HepG2 (cell line): ENCODE measurements at regions not wholly inside any gene's neighbourhood (a gene's known extent, or its start where the extent isn't known, plus 50 kb on each side); places are given as distances from the start of the nearest gene placed in this dataset.

Source experiments
- ATAC-seq: fragments of 200-7000 bp; cut with Tn5 transposase; 3 replicates; pipeline ENCODE4 v1.9.1; 2020; ENCODE audit warnings: mild to moderate bottlenecking, moderate library complexity
- BruUV-seq: library from RNA; stranded (reverse); fragments of 400-500 nt; replicated peaks from 2 replicates; lab custom pipeline; 2021; lab: Mats Ljungman, UMichigan
- CTCF ChIA-PET: fragments of 300-600 bp; formaldehyde crosslinking; extraction: SDS; loops from one replicate; lab custom pipeline; 2021; ENCODE audit warnings: low total read pairs, inconsistent platforms, low intra/inter-chr PET ratio; lab: Yijun Ruan, JAX
- POLR2A ChIA-PET: fragments of 350-600 bp; sonication (Branson Sonifier 250); formaldehyde crosslinking; loops from one replicate; lab custom pipeline; 2020; ENCODE audit warnings: antibody characterized with exemption, inconsistent platforms; lab: Yijun Ruan, JAX
- DNase-seq: peaks from one replicate; pipeline ENCODE4 v3.0.0-alpha.2; 2015; ENCODE audit warnings: low spot score
- FAIRE-seq: peaks from 3 replicates; lab custom pipeline; 2011; peaks lifted over from hg19 to GRCh38; lab: Jason Lieb, UNC
- H2AFZ ChIP-seq: one replicate; pipeline ENCODE4 v1.6.1; 2011; ENCODE audit warnings: low read length, inconsistent platforms
- H3K27ac ChIP-seq: fragments of 300-600 bp; 3 replicates; pipeline ENCODE4 v1.8.0; 2011; ENCODE audit warnings: mixed run types, mild to moderate bottlenecking, mixed read lengths, low read length, inconsistent platforms; ENCODE audit not compliant: insufficient read depth; ENCODE audit errors: extremely low read length
- H3K27me3 ChIP-seq, 2 experiments: fragments of 200-600 bp in 1 of 2; 2 replicates in 1 of 2; 3 replicates in 1 of 2; pipeline versions ENCODE4 v1.6.0 to v1.8.0; 2011; ENCODE audit warnings: low read length in 2 of 2, mild to moderate bottlenecking in 2 of 2, moderate library complexity in 2 of 2, inconsistent platforms in 1 of 2; ENCODE audit not compliant: insufficient read depth in 2 of 2, control insufficient read depth in 1 of 2
- H3K36me3 ChIP-seq, 2 experiments: fragments of 200-600 bp in 1 of 2; replicated peaks in 1 of 2; 2 replicates in 1 of 2; 3 replicates in 1 of 2; pipeline versions ENCODE4 v1.5.1 to v1.8.0; 2011; ENCODE audit warnings: low read length in 2 of 2, inconsistent platforms in 1 of 2; ENCODE audit not compliant: insufficient read depth in 2 of 2, control insufficient read depth in 1 of 2
- H3K4me1 ChIP-seq: 2 replicates; pipeline ENCODE4 v1.5.1; 2012; ENCODE audit warnings: low read length, inconsistent platforms; ENCODE audit not compliant: insufficient read depth
- H3K4me2 ChIP-seq: 2 replicates; pipeline ENCODE4 v1.6.0; 2011; ENCODE audit warnings: low read depth, low read length, inconsistent platforms
- H3K4me3 ChIP-seq, 3 experiments: fragments of 200-600 bp in 1 of 3; sonication (generic), shearing (Covaris generic) in 1 of 3; replicated peaks in 1 of 3; 2 replicates each; pipeline ENCODE4 v1.5.1; 2011 to 2016; ENCODE audit warnings: low read length in 3 of 3, inconsistent platforms in 2 of 3, low read depth in 2 of 3, mild to moderate bottlenecking in 2 of 3, control low read depth in 1 of 3, mixed read lengths in 1 of 3; ENCODE audit not compliant: insufficient read depth in 1 of 3
- H3K79me2 ChIP-seq: one replicate; pipeline ENCODE4 v1.6.1; 2011; ENCODE audit warnings: low read length, inconsistent platforms; ENCODE audit not compliant: insufficient read depth
- H3K9ac ChIP-seq: 2 replicates; pipeline ENCODE4 v1.6.0; 2011; ENCODE audit warnings: mild to moderate bottlenecking, low read depth, low read length, inconsistent platforms; ENCODE audit not compliant: insufficient read depth
- H3K9me3 ChIP-seq: 2 replicates; pipeline ENCODE4 v1.5.1; 2012; ENCODE audit warnings: mild to moderate bottlenecking, low read length
- H4K20me1 ChIP-seq: 2 replicates; pipeline ENCODE4 v1.6.0; 2011; ENCODE audit warnings: inconsistent platforms, mild to moderate bottlenecking, low read length, moderate library complexity; ENCODE audit not compliant: insufficient read depth
- EEA1 ChIP-seq: sonication (generic); formaldehyde crosslinking; IDR thresholded peaks from 2 replicates; pipeline ENCODE4 v1.5.1; 2020; ENCODE audit warnings: mild to moderate bottlenecking, missing genetic modification reagents, borderline replicate concordance
- GLI4 ChIP-seq: sonication (generic); formaldehyde crosslinking; IDR thresholded peaks from 2 replicates; pipeline ENCODE4 v1.5.1; 2020; ENCODE audit warnings: missing genetic modification reagents, mild to moderate bottlenecking, moderate library complexity, borderline replicate concordance
- NCOA1 ChIP-seq: sonication (generic); formaldehyde crosslinking; IDR thresholded peaks from 2 replicates; pipeline ENCODE4 v1.9.0; 2021; ENCODE audit warnings: missing genetic modification reagents
- PHF8 ChIP-seq: sonication (generic); formaldehyde crosslinking; IDR thresholded peaks from 2 replicates; pipeline ENCODE4 v1.5.0; 2020; ENCODE audit warnings: missing genetic modification reagents
- STAT6 ChIP-seq: sonication (generic); formaldehyde crosslinking; IDR thresholded peaks from 2 replicates; pipeline ENCODE4 v1.4.0; 2020; ENCODE audit warnings: missing genetic modification reagents, mild to moderate bottlenecking, borderline replicate concordance
- TSC22D2 ChIP-seq: sonication (generic); formaldehyde crosslinking; IDR thresholded peaks from 2 replicates; pipeline ENCODE4 v1.5.1; 2020; ENCODE audit warnings: missing genetic modification reagents, mild to moderate bottlenecking, borderline replicate concordance
- ZBTB34 ChIP-seq: sonication (generic); formaldehyde crosslinking; IDR thresholded peaks from 2 replicates; pipeline ENCODE4 v1.8.0; 2022; ENCODE audit warnings: mild to moderate bottlenecking, missing genetic modification reagents
- ZMYM4 ChIP-seq: sonication (generic); formaldehyde crosslinking; IDR thresholded peaks from 2 replicates; pipeline ENCODE4 v1.8.1; 2023; ENCODE audit warnings: mild to moderate bottlenecking, missing genetic modification reagents
- ZNF772 ChIP-seq: sonication (generic); formaldehyde crosslinking; IDR thresholded peaks from 2 replicates; pipeline ENCODE4 v1.5.0; 2020; ENCODE audit warnings: mild to moderate bottlenecking, missing genetic modification reagents
- ZNF782 ChIP-seq: sonication (generic); formaldehyde crosslinking; IDR thresholded peaks from 2 replicates; pipeline ENCODE4 v1.4.0; 2020; ENCODE audit warnings: missing genetic modification reagents, mild to moderate bottlenecking, borderline replicate concordance
- ZNF83 ChIP-seq: sonication (generic); formaldehyde crosslinking; IDR thresholded peaks from 2 replicates; pipeline ENCODE4 v1.4.0; 2020; ENCODE audit warnings: missing genetic modification reagents, mild to moderate bottlenecking, borderline replicate concordance
- WGBS: methylation state at CpG from one replicate; pipeline ENCODE4 v1.1.6; 2017; ENCODE audit warnings: low lambda C conversion rate; 5-methylcytosine and 5-hydroxymethylcytosine counted together
- in situ Hi-C: cut with HindIII; loops from 2 replicates; pipeline ENCODE4 v1.10.0; 2017; ENCODE audit warnings: low pct_unique_long_range_greater_than_20kb; ENCODE audit not compliant: extremely low pct_ligation_motif_present
- intact Hi-C: fragments of 100-400 bp; cut with micrococcal nuclease; formaldehyde crosslinking; loops from one replicate; pipeline ENCODE4 v1.10.0; 2022; ENCODE audit not compliant: unreplicated experiment

- Histone ChIP-seq H3K9ac (no peak overlapping the region), H4K20me1 (no peaks in the 10 kb centered on the region), H3K4me3 (no peak overlapping the region), H3K27ac (no peak overlapping the region), H3K4me1 (no peaks in the 10 kb centered on the region), H2AFZ (no peak overlapping the region), H3K4me2 (no peak overlapping the region), H3K27me3 (no peaks in the 10 kb centered on the region), H3K9me3 (no peaks in the 10 kb centered on the region), H3K36me3 (no peaks in the 10 kb centered on the region), H3K79me2 (no peaks in the 10 kb centered on the region)
- WGBS: 5% methylated on average over 6 of the region's 6 CpGs
- in situ Hi-C loops: no loop called here
- FAIRE-seq (no peak), ATAC-seq (no peak), DNase-seq (no peak)
- ChIA-PET CTCF (no interaction called here), POLR2A (no interaction called here)
- no TSS peak for BruUV-seq
- TF ChIP-seq TSC22D2 (CRISPR knock-in tag) (no peak), STAT6 (CRISPR knock-in tag) (no peak), EEA1 (CRISPR knock-in tag) (no peak)
- intact Hi-C loops: no loop called here
Observed at GRCh38 chr4:124415146-124415545, 297.4 kb downstream of the ANKRD50 start.

GRCh38 chr4:124417371-124417770 is 295.2 kb downstream of the ANKRD50 start:
- Histone ChIP-seq H3K36me3 (no peaks in the 10 kb centered on the region), H3K9ac (no peak overlapping the region), H3K4me1 (no peaks in the 10 kb centered on the region), H3K27me3 (no peaks in the 10 kb centered on the region), H3K4me2 (no peak overlapping the region), H3K4me3 (no peak overlapping the region), H3K27ac (no peak overlapping the region), H4K20me1 (no peaks in the 10 kb centered on the region), H3K79me2 (no peaks in the 10 kb centered on the region), H3K9me3 (no peaks in the 10 kb centered on the region), H2AFZ (no peak overlapping the region)
- TF ChIP-seq PHF8 (CRISPR knock-in tag) (no peak), NCOA1 (CRISPR knock-in tag) (no peak), ZNF772 (CRISPR knock-in tag) (no peak), ZNF83 (CRISPR knock-in tag) (no peak), ZNF782 (CRISPR knock-in tag) (no peak), ZMYM4 (no peak), GLI4 (CRISPR knock-in tag) (no peak), ZBTB34 (CRISPR knock-in tag) (no peak)
- WGBS: 0% methylated on average over 2 of the region's 2 CpGs
- no peak for FAIRE-seq
- ChIA-PET CTCF (no interaction called here), POLR2A (no interaction called here)
- DNase-seq: no peak
- BruUV-seq: no TSS peak
- ATAC-seq: no peak
- in situ Hi-C loops (no loop called here), intact Hi-C loops (no loop called here)
